ENCODE measurements at regions not wholly inside any gene's neighbourhood (a gene's known extent, or its start where the extent isn't known, plus 50 kb on each side); places are given as distances from the start of the nearest gene placed in this dataset.

GRCh38 chr2:196584903-196585302 is 54.6 kb upstream of the CCDC150 start:
- H3K27ac ChIP-seq (ENCODE audit: insufficient read length, low read depth, low read length): no peak overlapping the region
- no peak overlapping the region for H3K56ac ChIP-seq (ENCODE audit: insufficient read length, low read depth, low read length)
- no peak overlapping the region for H3K14ac ChIP-seq (ENCODE audit: insufficient read depth, low read length)
- no peak for DNase-seq
- H2BK120ac ChIP-seq (ENCODE audit: low read depth, low read length, poor library complexity, severe bottlenecking): no peak overlapping the region
- WGBS (ENCODE audit: extremely low coverage, insufficient read length, low lambda C conversion rate): no CpG with 5 or more reads among the region's 1 CpG
- H3K23ac ChIP-seq (ENCODE audit: insufficient read length, low read depth, low read length): no peak overlapping the region
- Mint-ChIP-seq H3K27me3 (ENCODE audit: low read depth) (no peaks in the 10 kb centered on the region; the same call in none of the 2 replicates), H3K9me3 (no peaks in the 10 kb centered on the region), H3K27ac (no peak overlapping the region), H3K4me3 (no peak overlapping the region), H3K4me1 (no peaks in the 10 kb centered on the region), H3K36me3 (ENCODE audit: insufficient read depth in 1 of 3, low read depth in 3 of 3) (no peaks in the 10 kb centered on the region)
- no peaks in the 10 kb centered on the region for H3K27me3 ChIP-seq (ENCODE audit: insufficient read depth, low read length)
- H4K20me1 ChIP-seq (ENCODE audit: control insufficient read depth, insufficient read depth, insufficient read length): no peaks in the 10 kb centered on the region
- no peaks in the 10 kb centered on the region for H3K23me2 ChIP-seq (ENCODE audit: insufficient read length, low read depth, low read length, poor library complexity, severe bottlenecking)
- H3K79me2 ChIP-seq (ENCODE audit: insufficient read depth, low read length): no peaks in the 10 kb centered on the region
- H4K8ac ChIP-seq (replicated peaks; ENCODE audit: insufficient read length, low read depth, low read length): no peak overlapping the region
- H2BK15ac ChIP-seq (ENCODE audit: low read depth, low read length): no peak overlapping the region
- no peak overlapping the region for H2BK20ac ChIP-seq (ENCODE audit: low read depth, low read length, poor library complexity, severe bottlenecking)
- no peaks in the 10 kb centered on the region for H3K9me3 ChIP-seq (ENCODE audit: control insufficient read depth, low read depth, low read length)
- H2BK12ac ChIP-seq (ENCODE audit: insufficient read length, low read depth, low read length): no peak overlapping the region
- no peak overlapping the region for H2AFZ ChIP-seq (ENCODE audit: low read length)
- no peak overlapping the region for H2AK5ac ChIP-seq (ENCODE audit: insufficient read length, low read length)
- no peak overlapping the region for H3K18ac ChIP-seq (ENCODE audit: insufficient read length, low read depth, low read length)
- no peak overlapping the region for H3K4me2 ChIP-seq (ENCODE audit: insufficient read depth, insufficient read length, low read length)
- no peak overlapping the region for H4K91ac ChIP-seq (ENCODE audit: insufficient read length, low read depth, low read length)
- no peak for TF ChIP-seq CTCF (conservative IDR thresholded peaks at IDR 0.05)
- H3K4me1 ChIP-seq (ENCODE audit: insufficient read depth, low read length): no peaks in the 10 kb centered on the region
- no peak overlapping the region for H3K9ac ChIP-seq (ENCODE audit: extremely low read depth, insufficient read length, low read length)
- H3K79me1 ChIP-seq (ENCODE audit: insufficient read depth, low read depth, low read length, poor library complexity, severe bottlenecking): no peaks in the 10 kb centered on the region
- H3K4ac ChIP-seq (ENCODE audit: low read depth, low read length): no peak overlapping the region
- no peak overlapping the region for H3T11ph ChIP-seq (ENCODE audit: low read length)
- H4K5ac ChIP-seq (ENCODE audit: insufficient read length, low read depth, low read length): no peak overlapping the region
- H2BK5ac ChIP-seq (ENCODE audit: insufficient read length, low read length): no peak overlapping the region

Data from H9 (cell line).